NCI-H82 (cell line): ENCODE measurements at regions not wholly inside any gene's neighbourhood (a gene's known extent, or its start where the extent isn't known, plus 50 kb on each side); places are given as distances from the start of the nearest gene placed in this dataset.

ENCODE experiments used
- DNase-seq: peaks from one replicate; lab custom pipeline; 2025; lab: John Stamatoyannopoulos, UW

DNA sequence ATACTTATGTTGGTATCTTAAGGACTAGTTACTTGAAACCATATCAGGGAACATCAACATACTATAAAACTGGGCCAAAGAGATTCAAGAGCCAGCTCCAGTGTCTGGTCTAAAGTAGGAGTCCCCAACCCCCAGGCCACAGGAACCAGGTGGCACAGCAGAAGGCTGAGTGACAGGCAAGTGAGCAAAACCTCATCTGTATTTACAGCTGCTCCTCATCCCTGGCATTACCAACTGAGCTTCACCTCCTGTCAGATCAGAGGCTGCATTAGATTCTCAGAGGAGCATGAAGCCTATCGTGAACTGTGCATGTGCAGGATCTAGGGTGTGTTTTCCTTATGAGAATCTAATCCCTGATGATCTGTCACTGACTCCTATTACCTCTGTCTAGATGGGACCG lies 581.6 kb upstream of the CDH9 start:
- peak; percentile 46 for DNase-seq

DNA sequence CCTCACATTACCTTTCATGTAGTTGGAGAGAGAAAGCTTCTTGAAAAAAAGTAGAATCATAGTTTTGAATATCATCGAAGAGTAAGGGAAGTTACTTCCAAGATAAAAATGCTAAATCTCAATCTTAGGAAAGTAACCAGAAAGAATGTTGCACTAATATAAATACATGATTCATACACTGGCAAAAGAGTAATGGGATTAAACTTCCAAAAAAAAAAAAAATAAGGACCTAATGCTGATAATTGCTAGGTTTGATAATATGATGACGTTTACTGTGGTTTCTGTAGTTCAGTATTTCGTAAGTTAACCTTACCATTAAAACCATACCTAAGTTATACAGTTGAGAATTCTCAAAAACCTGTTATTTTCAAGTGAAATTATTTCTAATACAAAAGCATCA lies 573.8 kb upstream of the CDH9 start:
- no peak for DNase-seq

DNA sequence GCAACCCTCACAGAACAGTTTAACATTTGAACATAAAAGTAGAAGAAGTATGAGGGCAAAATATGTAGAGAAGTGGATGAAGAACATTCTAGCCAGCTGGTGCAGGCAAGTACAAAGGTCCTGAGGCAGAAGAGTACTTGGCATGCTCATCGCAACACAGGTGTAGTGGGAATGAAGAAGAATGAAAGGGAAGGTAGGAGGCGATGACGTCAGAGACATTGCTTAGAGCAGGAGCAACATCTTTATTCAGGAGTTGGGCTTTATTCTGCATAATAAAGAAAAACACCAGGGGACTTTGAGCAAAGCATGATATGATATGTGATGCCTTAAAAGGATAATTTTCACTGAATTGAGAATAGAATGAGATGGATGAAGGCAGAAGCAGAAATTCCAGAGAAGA lies 570.6 kb upstream of the CDH9 start:
- DNase-seq, result no peak

DNA sequence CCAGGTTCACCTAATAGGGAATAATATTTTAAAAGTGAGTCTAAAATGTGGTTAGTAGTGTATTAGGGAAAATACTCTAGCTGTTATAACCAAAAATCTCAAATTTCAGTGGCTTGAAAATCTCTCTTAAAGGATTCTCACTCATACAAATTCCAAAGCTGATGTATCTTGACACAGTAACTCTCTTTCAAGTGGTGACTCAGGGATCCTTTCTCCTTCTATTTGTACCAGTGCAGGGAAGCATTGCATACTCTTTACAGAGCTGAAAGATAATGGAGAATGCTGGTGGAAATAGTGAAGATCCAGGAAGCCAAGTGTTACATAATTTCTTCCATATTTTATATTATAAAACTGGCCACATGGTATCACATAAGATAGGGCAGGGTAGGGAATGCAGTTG lies 560.2 kb upstream of the CDH9 start:
- no peak for DNase-seq

DNA sequence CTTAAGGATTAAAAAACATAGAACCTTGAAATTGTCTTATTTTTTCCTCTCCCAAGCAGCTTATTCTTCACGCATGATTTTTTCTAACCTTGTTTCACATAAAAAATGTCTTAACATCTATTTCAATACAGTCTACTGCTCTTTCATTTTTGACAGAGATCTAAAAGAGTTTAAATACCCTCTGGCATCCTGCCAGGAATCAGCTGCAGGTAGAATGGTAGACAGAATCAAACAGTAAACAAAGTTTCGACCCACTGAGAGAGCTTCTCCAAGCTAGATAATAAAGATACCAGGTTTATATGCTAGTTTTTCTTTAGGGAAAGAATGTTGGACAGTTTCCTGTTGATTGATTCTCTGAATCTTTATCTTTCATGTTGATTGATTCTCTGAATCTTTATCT lies 555.8 kb upstream of the CDH9 start:
- DNase-seq, result peak; percentile 42

DNA sequence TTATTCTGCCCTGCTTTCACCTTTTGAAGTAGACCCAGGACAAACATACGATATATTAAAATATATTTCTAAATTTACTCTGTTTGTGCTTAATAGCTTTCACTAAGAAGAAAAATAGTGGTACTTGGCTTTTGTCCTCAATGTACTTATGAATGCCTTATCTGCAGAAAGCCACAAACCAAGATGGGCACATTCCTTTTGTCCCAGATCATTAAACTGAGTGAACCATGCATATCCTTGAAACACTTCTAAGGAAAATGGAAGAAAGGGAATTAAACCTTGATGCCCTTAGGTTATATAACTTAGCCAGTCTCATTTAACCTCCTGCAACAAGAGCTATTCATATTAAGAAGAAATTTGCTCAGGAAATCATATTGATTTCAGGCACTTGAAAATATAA lies 553.8 kb upstream of the CDH9 start:
- DNase-seq, result no peak

DNA sequence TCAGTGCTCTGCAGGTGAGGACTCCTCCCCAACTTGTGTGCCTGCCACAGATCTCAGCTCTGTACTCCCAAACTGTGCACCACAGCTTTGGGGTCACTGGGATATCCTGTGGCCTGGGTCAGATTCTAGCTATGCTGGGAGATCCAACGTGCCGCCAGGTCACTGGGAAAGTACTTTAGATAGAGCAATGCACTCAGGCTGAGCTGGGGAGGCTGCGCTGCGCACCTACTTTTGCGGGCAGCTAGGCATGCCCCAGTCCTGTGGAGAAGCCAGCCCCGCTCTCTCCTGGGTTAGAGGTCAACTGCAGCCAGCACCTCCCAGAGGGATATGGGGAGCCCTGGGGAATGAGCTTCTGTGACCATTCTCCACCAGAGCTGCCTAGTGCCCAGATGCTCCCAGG lies 552.1 kb upstream of the CDH9 start:
- no peak for DNase-seq

DNA sequence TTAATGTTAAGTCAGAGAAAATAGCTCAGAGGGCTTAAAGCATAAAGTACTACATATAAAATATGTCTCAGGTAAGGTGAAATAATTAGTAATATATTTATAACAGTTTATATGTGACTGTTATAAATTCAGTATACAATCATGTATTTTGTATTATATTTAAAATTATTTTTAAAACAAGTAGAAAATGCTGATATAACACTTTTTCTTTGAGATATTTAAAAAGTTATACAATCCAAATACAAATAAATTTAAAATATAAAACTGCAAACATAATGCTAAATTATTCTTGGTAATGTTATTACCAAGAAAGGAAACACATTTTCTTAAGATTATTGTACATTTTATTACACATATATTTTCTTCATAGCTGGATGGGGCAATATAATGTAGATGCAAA lies 539.9 kb upstream of the CDH9 start:
- DNase-seq, result no peak

DNA sequence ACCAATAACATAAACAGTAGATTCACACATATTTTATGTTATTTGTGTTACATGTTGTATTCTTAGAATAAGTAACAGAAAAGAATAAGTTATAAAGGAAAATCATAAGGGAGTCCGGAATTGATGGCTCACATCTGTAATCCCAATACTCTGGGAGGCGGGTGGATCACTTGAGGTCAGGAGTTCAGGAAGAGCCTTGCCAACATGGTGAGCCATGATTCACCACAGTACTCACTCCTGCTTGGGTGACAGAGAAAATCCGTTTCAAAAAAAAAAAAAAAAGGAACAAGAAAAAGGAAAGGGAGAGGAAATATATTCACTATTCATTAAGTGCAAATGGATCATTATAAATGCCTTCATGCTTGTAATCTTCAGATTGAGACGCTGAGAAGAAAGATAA lies 533.3 kb upstream of the CDH9 start:
- DNase-seq, result no peak

DNA sequence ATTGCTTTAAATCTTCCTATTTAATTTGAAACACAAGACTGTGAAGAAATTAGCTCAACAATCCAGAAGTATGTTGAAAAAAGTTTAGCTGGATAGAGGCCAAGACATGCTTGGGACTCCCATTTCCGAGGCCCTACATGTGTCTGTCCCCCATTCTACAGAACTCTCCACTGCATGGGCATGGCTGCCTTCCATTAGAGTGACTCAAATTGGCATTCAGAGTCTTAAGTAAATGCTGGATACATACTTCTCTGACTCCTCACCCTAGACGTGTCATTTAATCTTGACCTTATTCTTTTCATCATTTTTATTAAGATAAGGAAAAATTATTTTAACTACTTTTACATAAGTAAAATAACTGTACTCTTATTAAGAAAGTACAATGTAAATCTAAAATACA lies 530.4 kb upstream of the CDH9 start:
- DNase-seq, result no peak

DNA sequence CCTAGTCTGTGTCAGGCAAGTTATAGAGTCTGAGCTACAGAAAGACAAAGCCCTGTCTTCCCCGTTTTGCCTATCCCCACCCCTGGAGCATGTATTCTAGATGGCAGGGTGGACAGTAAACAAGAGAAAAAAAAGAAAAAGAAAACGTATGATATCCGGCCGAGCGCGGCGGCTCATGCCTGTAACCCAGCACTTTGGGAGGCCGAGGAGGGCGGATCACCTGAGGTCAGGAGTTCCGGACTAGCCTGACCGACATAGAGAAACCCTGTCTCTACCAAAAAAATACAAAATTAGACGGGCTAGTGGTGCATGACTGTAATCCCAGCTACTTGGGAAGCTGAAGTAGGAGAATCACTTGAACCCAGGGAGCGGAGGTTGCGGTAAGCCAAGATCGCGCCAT lies 523.0 kb upstream of the CDH9 start:
- no peak for DNase-seq

DNA sequence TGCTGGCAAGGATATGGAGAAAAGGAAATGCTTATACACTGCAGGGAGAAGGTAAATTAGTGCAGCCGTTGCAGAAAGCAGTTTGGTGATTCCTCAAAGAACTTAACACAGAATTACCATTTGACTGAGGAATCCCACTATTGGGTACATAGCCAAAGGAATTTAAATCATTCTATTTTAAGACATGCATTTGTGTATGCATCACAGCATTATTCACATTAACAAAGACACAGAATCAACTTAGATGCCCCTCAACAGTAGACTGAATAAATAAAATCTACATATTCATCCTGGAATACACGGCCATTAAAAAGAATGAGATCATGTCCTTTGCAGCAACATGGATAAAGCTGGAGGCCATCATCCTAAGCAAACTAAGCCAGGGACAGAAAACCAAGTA lies 510.1 kb upstream of the CDH9 start:
- no peak for DNase-seq

DNA sequence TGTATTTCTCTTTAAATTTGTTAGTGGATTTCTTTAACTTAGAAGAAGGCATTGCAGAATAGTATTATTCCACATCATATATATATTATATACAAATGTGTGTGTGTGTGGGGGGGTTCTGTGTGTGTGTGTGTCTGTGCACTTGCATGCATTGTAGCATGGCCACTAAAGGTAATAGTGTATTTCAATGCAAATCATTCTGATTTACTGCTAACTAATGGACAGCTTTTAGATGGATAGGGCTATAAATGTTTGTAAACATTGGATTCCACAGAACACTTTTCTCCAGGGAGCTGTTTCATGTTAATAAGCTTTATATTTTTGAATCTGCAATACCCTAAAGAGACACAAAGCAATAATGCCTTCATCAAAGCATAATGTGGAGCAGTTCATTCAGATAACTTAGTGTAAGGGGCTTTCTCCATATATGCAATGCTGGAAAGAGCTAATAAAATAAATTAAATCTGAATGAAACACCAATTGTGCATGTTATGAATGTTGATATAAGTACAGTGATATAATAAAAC lies 496.7 kb upstream of the CDH9 start:
- DNase-seq, result no peak

DNA sequence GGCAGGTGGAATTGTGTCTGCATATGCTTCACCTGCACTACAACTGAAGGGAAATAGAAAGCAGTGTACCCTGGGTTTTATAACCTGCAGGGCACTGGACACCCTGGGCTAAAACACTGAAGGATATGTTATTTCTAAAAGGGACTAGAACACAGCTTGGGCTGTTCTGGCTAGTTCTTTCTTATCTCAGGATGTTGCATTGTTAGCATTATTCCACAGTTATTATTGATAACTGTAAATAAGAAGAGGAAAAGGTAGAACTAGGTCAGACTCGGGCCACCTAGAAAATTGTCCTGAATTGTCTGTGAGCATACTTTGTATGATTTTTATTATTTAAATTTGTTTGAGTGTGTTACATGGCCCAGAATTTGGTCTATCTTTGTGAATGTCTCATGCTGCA lies 493.9 kb upstream of the CDH9 start:
- no peak for DNase-seq

DNA sequence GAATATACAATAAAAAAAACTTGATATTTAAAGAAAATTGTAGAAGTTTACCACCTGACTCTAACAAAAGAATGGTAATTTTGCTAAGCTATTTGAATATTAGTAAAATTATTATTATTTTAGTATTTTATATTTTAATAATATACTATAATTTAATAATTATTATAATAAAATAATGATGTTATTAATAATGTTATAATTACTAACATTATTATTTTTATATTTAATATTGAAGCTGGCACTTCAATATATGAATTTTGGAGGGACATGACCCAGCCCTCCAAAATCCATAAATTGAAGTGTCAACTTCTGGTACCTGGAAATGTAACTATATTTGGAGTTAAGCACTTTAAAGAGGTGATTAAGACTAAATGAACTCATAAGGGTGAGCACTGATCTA lies 486.1 kb upstream of the CDH9 start:
- no peak for DNase-seq

DNA sequence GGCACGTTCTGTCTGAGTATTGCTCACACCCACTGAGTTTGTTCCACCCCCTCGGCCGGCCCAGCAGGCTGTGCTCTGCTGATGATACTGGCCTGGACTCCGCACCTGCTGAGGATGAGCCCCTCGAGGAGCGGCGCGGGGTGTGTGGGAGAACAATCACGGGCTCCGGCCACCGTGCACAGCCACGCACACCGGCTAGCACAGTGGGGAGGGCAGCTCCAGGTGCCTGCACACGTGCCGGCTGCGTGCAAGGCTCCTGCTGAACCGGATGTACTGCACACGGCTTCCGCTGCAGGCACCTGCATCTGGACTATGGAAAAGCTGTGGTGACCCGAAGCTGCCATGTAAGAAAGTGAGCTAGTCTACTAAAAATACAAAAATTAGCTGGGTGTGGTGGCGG lies 485.2 kb upstream of the CDH9 start:
- no peak for DNase-seq

DNA sequence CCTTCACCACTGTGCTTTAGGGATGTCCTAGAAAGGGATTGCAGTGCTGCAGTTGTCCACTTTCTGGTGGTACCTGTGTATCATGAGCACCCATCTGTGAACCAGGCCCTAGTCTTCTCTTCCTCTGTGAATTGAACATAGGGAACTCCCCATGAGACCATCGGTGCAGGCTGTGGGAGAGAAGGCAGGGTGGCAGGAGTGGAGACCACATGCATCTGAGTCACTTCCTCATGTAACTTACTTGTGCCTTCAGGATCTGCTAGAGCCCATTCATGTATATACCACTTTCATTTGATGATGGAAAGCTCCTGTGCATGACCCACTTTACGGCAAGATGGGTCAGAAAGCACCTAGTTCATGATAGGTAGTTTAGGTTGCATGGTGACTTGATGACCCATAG lies 478.1 kb upstream of the CDH9 start:
- no peak for DNase-seq

DNA sequence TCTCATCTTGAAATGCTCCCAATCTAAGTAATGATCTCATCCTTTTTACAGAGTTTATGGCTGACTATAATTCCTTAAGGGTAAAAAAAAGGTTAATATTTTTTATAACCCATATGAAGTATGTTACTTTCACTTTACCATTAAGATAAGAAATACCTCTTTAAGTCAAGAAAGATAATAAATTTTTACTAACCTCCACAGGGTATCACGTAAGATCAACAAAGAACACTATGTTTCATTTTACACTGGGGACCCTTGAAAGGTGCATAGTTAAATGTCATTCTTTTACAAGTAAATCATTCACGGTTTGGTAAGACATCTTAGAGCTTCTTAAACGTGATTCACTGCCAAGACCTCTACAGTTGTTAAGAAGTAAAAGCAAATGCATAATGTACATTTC lies 472.7 kb upstream of the CDH9 start:
- no peak for DNase-seq

DNA sequence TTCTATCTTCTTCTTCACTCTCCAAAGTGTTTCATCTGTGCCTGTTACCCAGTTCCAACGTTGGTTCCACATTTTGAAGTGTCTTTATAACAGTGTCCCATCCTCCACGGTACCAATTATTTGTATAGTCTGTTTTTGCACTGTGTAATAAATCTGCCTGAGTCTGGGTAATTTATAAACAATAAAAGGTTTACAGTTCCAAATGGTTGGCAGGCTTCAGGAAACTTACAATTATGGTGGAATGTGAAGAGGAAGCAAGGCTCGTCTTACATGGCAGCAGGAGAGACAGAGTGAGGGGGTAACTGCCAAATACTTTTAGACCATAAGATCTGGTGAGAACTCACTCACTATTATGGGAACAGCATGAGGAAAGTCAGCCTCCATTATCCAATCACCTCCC lies 465.4 kb upstream of the CDH9 start:
- no peak for DNase-seq

DNA sequence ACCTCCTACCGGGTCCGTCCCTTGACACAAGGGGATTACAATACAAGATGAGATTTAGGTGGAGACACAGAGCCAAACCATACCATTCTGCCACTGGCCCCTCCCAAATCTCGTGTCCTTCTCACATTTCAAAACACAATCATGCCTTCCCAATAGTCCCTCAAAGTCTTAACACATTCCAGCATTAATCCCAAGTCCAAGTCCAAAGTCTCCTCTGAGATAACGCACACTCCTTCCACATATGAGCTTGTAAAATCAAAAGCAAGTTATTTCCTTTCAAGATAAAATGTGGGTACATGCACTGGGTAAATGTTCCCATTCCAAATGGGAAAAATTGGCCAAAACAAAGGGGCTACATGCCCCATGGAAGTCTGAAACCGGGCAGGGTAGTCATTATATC lies 463.9 kb upstream of the CDH9 start:
- DNase-seq, result peak; percentile 29

DNA sequence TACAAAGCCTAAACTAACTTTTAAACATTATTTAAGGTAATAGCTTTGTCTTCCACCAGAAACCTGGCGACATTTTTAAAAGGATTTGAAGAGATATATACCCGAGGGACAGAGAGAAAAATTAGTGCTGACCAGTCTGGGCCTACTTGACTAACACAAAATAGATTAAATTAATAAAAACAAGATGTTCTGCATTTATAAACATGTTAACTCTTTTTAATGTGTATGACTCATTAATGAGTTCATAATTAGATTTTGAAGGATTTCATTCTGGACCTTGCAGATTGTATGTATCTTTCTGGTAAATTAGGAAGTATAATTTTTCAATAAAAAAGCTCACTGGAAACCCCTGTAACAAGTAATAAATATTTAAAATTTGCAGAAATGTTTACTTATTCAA lies 459.1 kb upstream of the CDH9 start:
- no peak for DNase-seq

DNA sequence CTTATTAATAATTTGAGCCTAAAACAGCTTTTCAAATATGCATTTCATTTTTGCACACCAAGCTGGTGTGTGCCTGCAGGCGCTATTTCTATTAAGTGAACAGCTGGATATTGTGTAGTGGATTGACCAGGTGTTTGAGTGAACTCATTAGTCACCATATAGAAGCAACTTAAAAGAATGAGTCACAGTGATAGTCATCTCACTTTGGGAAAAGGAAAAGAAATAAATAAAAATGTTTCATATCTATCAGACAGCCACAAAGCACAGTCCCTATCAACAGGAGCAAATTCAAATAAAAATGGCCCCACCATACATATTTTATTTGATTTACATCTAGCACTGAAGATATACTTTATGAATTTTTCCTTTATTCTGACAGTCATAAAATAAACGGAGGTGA lies 456.5 kb upstream of the CDH9 start:
- no peak for DNase-seq

DNA sequence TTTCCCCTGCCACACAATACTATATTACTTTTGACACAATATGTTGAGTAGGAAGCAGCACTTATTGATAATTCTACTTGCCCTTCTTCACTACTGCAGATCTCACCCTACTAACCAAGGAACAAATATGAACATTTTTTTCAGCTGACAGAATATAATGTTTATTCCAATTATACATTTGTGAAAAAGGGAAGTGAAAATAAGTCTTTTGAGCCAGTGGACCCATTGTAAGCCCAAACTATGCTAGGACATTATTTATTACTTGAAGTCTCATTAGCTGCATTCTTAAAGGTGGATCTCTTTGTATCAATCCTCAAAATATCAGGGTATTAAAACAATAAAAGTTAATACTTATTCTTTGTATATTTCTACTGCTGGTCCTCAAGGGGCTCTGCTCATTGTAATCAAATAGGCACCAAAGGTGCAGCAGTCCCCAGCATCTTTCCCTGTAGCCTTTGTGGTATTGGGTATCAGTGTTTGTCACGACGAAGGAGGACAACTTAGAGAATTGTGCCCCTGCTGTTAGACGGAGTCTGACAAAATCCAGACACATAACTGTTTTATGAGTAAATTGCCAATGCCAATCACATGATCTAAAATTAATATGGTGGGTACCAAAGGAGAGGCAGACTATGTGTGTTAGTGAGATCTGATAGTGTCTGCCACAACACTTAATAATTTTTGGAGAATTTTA lies 453.5 kb upstream of the CDH9 start:
- DNase-seq, result no peak

DNA sequence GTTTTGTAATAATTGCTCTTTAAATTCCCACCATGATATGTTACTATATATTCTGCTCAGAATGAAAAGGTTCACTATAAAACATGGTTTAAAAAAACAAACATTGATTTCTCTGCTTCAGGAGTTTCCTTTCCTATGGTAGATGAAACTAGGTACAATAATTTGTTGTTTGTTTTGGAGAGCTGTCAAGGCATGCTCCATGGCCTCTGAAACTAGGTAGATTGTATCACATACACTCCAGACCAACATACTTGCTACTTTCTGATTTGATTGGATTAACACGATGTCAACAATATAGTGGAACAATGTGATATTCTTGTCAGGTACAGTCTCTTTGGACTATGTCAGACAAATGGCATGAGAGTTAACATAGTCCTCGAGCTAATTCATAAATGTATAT lies 452.7 kb upstream of the CDH9 start:
- DNase-seq, result no peak

DNA sequence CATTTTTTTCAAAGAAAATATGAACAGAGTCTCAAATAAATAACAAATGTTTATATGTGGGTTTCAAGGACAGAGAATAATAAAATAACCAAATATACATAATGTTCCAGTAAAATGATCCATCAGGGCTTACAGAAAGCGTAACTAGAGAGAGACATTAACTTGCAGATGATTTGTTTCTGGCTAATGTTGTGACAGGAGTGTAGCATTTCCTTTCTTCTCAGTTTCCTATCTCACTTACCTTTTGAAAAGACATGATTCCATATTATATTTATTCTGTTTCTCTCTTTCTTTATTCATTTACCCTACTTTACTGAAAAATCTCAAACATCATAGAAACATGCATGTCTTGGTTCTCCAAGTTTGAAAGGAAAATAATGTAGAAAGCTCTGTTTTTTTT lies 451.3 kb upstream of the CDH9 start:
- DNase-seq, result no peak
